Astrocyte (in vitro differentiated cells and primary cell): ENCODE measurements at regions not wholly inside any gene's neighbourhood (a gene's known extent, or its start where the extent isn't known, plus 50 kb on each side); places are given as distances from the start of the nearest gene placed in this dataset.
A peak's percentile ranks its signal among the peaks of the same experiment; 100 is the strongest.

ENCODE experiments used
- DNase-seq: peaks from one replicate; pipeline ENCODE4 v3.0.0-alpha.2; 2010; ENCODE audit warnings: low read depth
- FAIRE-seq: peaks from 2 replicates; lab custom pipeline; 2011; peaks lifted over from hg19 to GRCh38; lab: Jason Lieb, UNC
- H2AFZ ChIP-seq: 2 replicates; pipeline ENCODE4 v1.6.0; 2012; ENCODE audit warnings: low read depth, low read length, inconsistent platforms
- H3K27ac ChIP-seq: 2 replicates; pipeline ENCODE4 v1.5.1; 2011; ENCODE audit warnings: low read depth, low read length, inconsistent platforms
- H3K27me3 ChIP-seq: 2 replicates; pipeline ENCODE4 v1.6.0; 2011; ENCODE audit warnings: low read length, inconsistent platforms; ENCODE audit not compliant: insufficient read depth
- H3K36me3 ChIP-seq: 2 replicates; pipeline ENCODE4 v1.5.1; 2011; ENCODE audit warnings: low read length, inconsistent platforms; ENCODE audit not compliant: insufficient read depth
- H3K4me1 ChIP-seq: 2 replicates; pipeline ENCODE4 v1.5.1; 2011; ENCODE audit warnings: low read length, inconsistent platforms; ENCODE audit not compliant: insufficient read depth
- H3K4me2 ChIP-seq: 2 replicates; pipeline ENCODE4 v1.6.0; 2012; ENCODE audit warnings: low read length, inconsistent platforms
- H3K4me3 ChIP-seq: 2 replicates; pipeline ENCODE4 v1.5.1; 2011; ENCODE audit warnings: low read depth, mild to moderate bottlenecking, low read length, inconsistent platforms; ENCODE audit not compliant: insufficient read depth
- H3K79me2 ChIP-seq: 2 replicates; pipeline ENCODE4 v1.6.0; 2012; ENCODE audit warnings: mild to moderate bottlenecking, low read length, inconsistent platforms; ENCODE audit not compliant: insufficient read depth
- H3K9ac ChIP-seq: 2 replicates; pipeline ENCODE4 v1.6.0; 2012; ENCODE audit warnings: mild to moderate bottlenecking, low read length, inconsistent platforms
- H3K9me3 ChIP-seq: 2 replicates; pipeline ENCODE4 v1.5.1; 2012; ENCODE audit warnings: low read depth, mild to moderate bottlenecking, low read length, inconsistent platforms; ENCODE audit not compliant: insufficient read depth
- H4K20me1 ChIP-seq: 2 replicates; pipeline ENCODE4 v1.6.0; 2012; ENCODE audit warnings: low read length, inconsistent platforms; ENCODE audit not compliant: insufficient read depth
- H3K27ac Mint-ChIP-seq: one replicate; pipeline ENCODE4 v1.8.0; 2021; ENCODE audit warnings: mild to moderate bottlenecking, mixed read lengths; ENCODE audit not compliant: unreplicated experiment
- H3K27me3 Mint-ChIP-seq: one replicate; pipeline ENCODE4 v1.8.0; 2021; ENCODE audit warnings: low read depth, mixed read lengths; ENCODE audit not compliant: unreplicated experiment
- H3K36me3 Mint-ChIP-seq: one replicate; pipeline ENCODE4 v1.8.0; 2021; ENCODE audit warnings: low read depth, mixed read lengths; ENCODE audit not compliant: unreplicated experiment
- H3K4me1 Mint-ChIP-seq: one replicate; pipeline ENCODE4 v1.8.0; 2021; ENCODE audit warnings: low read depth, mixed read lengths; ENCODE audit not compliant: unreplicated experiment
- H3K4me3 Mint-ChIP-seq: one replicate; pipeline ENCODE4 v1.8.0; 2021; ENCODE audit warnings: mild to moderate bottlenecking, moderate library complexity, mixed read lengths; ENCODE audit not compliant: unreplicated experiment
- H3K9me3 Mint-ChIP-seq: one replicate; pipeline ENCODE4 v1.8.0; 2021; ENCODE audit warnings: mild to moderate bottlenecking, mixed read lengths; ENCODE audit not compliant: unreplicated experiment
- CTCF ChIP-seq: IDR thresholded peaks from 2 replicates; pipeline ENCODE4 v1.5.1; 2011; ENCODE audit warnings: low read depth, mild to moderate bottlenecking, inconsistent platforms, low read length, moderate library complexity; ENCODE audit not compliant: insufficient read depth
- EZH2 ChIP-seq: IDR thresholded peaks from 2 replicates; pipeline ENCODE4 v1.6.1; 2012; ENCODE audit warnings: mild to moderate bottlenecking, low read length, inconsistent platforms; ENCODE audit not compliant: insufficient read depth

GRCh38 chr5:163585206-163585605, 79.8 kb downstream of the MAT2B start:
- Mint-ChIP-seq H3K27me3 (no peaks in the 10 kb centered on the region), H3K4me3 (no peak overlapping the region), H3K27ac (no peak overlapping the region), H3K4me1 (peaks cover 15% of the 10 kb centered on the region), H3K36me3 (no peaks in the 10 kb centered on the region), H3K9me3 (peaks cover 3% of the 10 kb centered on the region)
- H4K20me1 ChIP-seq = no peaks in the 10 kb centered on the region
- DNase-seq = peak; percentile 87
- peak overlapping the region; percentile 60 for H3K9ac ChIP-seq
- H3K36me3 ChIP-seq = no peaks in the 10 kb centered on the region
- peak overlapping the region; percentile 3 for H2AFZ ChIP-seq
- H3K4me2 ChIP-seq = peak overlapping the region; percentile 68
- FAIRE-seq = peak; percentile 52
- H3K27ac ChIP-seq = peak overlapping the region; percentile 89
- no peaks in the 10 kb centered on the region for H3K9me3 ChIP-seq
- H3K27me3 ChIP-seq = no peaks in the 10 kb centered on the region
- TF ChIP-seq EZH2 = no peak
- no peak for TF ChIP-seq CTCF
- peaks cover 16% of the 10 kb centered on the region for H3K4me1 ChIP-seq
- no peak overlapping the region for H3K4me3 ChIP-seq
- H3K79me2 ChIP-seq = no peaks in the 10 kb centered on the region

DNA sequence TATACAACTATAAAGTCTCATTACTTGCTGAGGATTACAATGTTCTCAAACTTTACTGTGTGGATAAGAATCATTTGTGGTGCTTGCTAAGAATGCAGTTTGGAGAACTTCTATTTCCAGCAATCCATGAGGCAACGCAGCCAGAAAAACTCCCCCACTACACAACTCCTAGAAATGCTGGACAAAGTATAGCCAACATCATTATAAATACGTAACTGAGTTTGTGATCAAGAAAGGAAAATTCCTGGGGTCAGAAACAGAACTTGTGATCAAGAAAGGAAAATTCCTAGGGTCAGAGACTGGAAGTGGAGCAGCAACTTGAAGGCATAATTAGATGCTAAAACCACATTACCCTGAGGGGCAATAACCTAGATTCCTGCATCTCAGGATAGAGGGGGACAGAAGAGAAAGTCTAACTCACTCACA, 81.1 kb downstream of the MAT2B start:
- FAIRE-seq (peak; percentile 20), DNase-seq (peak; percentile 54)
- peaks cover 3% of the 10 kb centered on the region for H3K9me3 Mint-ChIP-seq
- Histone ChIP-seq H3K4me2 (no peak overlapping the region), H3K4me1 (peaks cover 16% of the 10 kb centered on the region), H3K27me3 (no peaks in the 10 kb centered on the region), H3K79me2 (no peaks in the 10 kb centered on the region), H3K9ac (no peak overlapping the region), H3K36me3 (no peaks in the 10 kb centered on the region), H3K9me3 (no peaks in the 10 kb centered on the region), H4K20me1 (no peaks in the 10 kb centered on the region), H3K4me3 (no peak overlapping the region), H2AFZ (no peak overlapping the region), H3K27ac (peak overlapping the region; percentile 5)
- H3K36me3 Mint-ChIP-seq = no peaks in the 10 kb centered on the region
- H3K27ac Mint-ChIP-seq = no peak overlapping the region
- H3K27me3 Mint-ChIP-seq = no peaks in the 10 kb centered on the region
- no peak overlapping the region for H3K4me3 Mint-ChIP-seq
- no peak for TF ChIP-seq CTCF
- no peak for TF ChIP-seq EZH2
- peaks cover 15% of the 10 kb centered on the region for H3K4me1 Mint-ChIP-seq

- Histone ChIP-seq H3K79me2 (no peaks in the 10 kb centered on the region), H3K4me1 (no peaks in the 10 kb centered on the region), H4K20me1 (no peaks in the 10 kb centered on the region), H3K36me3 (no peaks in the 10 kb centered on the region), H2AFZ (no peak overlapping the region), H3K9ac (no peak overlapping the region), H3K4me2 (no peak overlapping the region), H3K27ac (no peak overlapping the region), H3K9me3 (no peaks in the 10 kb centered on the region), H3K4me3 (no peak overlapping the region), H3K27me3 (no peaks in the 10 kb centered on the region)
- FAIRE-seq (no peak), DNase-seq (no peak)
- Mint-ChIP-seq H3K4me3 (no peak overlapping the region), H3K27me3 (no peaks in the 10 kb centered on the region), H3K27ac (no peak overlapping the region), H3K9me3 (no peaks in the 10 kb centered on the region), H3K4me1 (no peaks in the 10 kb centered on the region), H3K36me3 (no peaks in the 10 kb centered on the region)
- no peak for TF ChIP-seq CTCF
- TF ChIP-seq EZH2 = no peak
Measured at GRCh38 chr5:163594951-163595350, 89.5 kb downstream of the MAT2B start.
